NCI-H524 (cell line): ENCODE measurements at regions not wholly inside any gene's neighbourhood (a gene's known extent, or its start where the extent isn't known, plus 50 kb on each side); places are given as distances from the start of the nearest gene placed in this dataset.
"Not testable (repeated sequence)": the region's sequence is repeated elsewhere in the genome, so short reads cannot be mapped to it uniquely, and the experiment has no call there.

Experiments used
- DNase-seq, 2 experiments: peaks; one replicate each; lab custom pipeline; 2025; lab: John Stamatoyannopoulos, UW

DNA sequence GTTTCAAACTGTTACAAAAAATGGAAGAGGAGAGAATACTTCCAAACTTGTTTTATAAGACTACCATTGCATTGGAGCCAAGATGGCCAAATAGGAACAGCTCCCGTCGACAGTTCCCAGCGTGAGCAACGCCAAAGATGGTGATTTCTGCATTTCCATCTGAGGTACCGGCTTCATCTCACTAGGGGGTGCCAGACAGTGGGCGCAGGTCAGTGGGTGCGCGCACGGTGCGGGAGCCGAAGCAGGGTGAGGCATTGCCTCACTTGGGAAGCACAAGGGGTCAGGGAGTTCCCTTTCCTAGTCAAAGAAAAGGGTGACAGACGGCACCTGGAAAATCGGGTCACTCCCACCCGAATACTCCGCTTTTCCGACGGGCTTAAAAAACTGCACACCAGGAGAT is 149.7 kb upstream of the POF1B start:
- not testable (repeated sequence) for DNase-seq

DNA sequence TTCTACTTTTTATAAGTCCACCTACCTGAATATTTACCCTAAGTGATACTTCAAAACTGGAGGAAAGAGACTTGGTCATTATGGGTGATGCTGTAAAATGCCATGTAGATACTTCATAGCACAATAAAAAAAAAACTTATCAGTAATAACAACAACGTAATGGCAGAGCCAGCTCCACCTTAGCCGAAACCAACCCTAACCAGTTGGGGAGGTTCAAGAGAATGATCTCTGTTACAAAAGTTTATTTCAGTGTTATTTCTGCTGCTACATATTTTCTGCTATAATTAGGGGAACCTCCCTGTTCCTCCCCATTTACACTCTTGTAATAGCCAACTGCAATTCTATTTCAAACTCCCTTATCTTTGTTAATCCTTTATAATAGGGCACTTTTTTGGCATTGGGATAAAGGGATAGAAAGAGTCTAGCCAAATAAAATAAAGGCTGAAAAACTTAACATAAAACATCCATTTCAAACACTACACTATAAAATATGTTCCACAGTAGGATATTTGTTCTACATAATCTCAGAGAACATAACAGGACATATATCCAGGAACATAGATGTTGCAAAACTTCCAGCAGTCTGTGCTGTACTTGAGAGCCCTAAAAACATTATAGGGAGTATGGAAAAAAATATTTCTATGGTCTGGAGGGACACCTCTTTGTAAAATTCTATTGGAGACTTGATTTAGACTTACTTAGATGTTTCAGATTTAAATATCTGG is 138.7 kb upstream of the POF1B start:
- no peak for DNase-seq

DNA sequence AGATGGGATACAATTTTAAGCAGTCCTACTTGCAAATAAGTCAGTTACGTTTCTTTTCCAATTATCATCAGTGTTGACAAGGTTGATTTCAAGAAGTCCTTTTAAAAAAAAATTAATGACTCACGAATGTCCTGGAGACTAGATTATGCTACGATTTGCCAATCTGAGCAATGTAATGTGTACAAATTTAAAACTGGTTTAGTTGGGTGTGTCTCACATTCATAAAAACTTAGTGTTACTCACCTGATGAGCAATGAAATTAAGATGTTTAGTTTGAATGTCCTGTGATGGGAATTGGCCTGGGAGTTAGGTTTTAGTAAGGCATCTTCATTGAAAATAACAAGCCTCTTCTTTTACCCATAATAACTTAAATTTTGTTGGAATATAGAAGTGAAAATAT is 136.7 kb upstream of the POF1B start:
- DNase-seq, result no peak

DNA sequence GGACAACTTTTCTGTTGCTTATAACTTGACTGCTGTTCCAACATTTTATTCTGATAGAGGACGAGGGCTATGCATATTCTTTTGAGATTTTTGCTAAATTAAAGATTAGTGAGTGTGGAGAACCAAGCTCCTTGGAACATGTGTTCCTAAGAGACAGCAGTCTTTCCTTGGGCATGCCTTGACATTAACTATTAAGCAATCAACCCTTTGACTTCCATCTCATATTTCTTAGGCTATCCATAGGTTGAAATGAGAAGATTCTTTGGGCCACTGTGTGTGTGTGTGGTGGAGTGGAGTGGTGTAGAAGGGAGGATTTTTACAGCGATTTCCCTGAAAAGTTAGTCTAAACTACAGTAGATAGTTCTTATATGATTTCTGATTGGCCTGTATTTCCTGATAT is 127.4 kb upstream of the POF1B start:
- no peak for DNase-seq

DNA sequence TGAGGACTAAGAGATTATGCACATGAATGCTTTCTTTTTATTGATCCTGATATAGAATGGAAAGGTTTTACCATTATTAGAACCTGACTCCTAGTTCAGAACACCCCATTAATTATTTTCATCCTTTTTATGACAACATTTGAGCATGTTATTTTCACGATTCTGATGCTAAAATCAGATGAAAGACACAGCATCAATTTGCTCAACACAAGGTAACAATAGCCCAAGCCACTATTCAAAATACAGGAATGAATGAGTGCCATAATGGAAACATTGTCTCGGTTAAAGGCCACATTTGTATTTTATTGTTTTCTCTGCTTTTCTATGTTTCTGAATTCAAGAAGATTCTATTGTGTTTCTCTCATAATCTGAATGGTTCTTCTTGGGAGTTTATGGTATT is 126.3 kb upstream of the POF1B start:
- no peak for DNase-seq

DNA sequence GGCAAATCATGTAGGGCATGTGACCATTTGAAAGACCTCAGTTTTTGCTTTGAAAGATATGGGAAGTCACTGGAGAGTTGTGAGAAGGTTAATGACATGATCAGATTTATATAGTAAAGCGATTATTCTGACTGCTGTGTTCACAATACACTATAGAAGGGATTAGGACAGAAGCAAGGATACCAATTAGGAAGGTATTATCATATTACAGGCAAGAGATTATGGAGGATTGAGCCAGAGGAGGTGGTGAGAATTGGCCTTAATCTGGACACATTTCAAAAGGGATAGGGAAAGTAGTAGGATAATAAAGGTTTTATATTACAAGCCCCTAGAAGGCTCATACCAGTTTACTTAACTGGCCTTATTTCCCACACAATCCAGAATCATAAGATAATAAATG is 124.9 kb upstream of the POF1B start:
- DNase-seq, result peak; percentile 32 to 69

DNA sequence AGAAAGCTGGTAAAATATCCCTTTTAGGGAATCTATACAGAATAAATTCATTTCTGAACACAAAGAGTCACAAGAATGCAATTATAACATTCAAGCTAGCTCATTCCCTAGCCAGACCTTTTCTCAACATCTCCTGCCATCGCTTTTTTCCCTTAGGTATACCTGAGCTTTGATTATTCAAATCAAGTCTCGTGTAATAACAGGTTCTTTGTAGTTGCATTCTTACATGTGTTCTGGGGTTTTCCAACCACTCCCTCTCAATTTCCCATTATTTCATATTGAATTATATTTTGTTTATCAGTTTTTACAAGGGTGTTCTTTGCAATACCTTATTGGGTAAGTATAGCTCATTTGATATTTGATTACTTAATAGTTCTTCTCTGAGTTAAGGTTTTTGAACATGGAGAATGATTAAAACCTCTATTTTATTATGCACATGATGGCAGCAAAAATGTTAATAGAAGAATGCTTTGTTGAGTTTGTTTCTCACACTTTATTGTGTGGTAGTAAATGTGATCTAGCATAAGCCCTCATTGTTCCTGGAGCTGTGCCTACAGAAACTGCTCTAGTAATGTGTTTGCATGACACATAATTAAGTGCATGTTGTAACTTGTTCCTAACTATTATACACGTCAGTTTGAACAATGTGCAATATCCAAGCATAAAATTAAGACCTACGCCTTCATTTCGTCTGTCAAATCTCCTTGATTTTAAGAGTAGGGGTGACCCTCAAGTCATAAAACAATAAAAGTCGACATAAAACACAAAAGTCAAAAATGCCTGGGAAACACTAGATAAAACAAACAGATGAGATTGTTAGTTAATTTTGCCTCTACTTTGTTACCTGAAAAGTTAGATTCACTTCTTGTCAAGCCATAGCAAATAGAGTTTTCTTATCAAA is 124.0 kb upstream of the POF1B start:
- no peak for DNase-seq

DNA sequence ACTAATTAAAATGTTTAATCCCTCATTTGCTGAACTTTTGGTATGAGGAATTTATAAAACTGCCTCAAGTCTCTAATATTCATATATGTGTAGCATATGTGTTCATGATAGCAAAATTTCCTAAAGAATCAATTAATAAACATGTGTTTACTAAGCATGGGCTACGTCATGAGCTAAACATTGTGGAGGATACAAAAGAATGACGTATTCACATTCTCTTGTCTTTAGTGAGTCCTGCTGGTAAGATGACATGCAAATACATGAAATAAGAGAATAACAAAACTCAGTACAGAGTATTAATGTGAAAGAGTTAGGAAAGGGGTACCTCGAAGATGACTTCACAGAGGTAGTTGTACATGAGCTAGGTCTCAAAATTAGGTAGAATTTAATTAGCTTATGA is 121.9 kb upstream of the POF1B start:
- DNase-seq, result no peak

DNA sequence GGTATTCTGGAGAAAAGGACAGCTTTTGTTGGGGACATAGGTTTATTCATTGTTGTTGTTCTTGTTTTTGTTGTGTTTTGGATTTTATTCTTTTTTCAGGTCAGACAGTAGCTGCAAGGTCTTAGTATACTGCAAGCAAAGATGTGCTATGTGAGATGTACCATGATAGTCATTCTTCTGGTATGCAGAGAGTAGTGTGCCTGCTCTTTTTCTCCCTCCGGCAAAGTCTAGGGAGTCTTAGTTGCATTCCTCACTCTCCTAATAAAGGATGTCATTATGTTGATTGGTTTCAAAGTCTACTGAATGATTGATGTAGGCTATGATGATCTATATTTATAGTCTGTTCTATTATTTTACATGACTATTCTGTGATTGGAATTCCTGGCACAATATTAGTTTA is 119.9 kb upstream of the POF1B start:
- no peak for DNase-seq

DNA sequence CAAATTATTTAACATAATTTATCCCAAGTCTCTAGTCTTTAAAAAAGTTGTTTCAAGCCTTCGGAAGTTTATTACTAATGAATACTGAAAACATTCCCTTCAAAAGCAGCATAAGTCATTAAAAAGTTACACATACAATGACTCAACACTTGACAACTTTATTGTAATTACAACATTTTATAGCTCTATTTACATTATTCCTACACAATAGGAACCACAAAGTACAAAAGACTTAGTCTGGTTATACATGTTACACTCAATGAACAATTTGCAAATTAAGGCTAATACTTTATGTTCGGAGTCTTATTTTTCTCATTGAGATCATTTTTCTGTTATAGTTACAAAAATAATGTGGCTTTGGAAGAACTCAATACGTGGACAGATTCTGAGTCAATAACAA is 114.4 kb upstream of the POF1B start:
- DNase-seq, result no peak

DNA sequence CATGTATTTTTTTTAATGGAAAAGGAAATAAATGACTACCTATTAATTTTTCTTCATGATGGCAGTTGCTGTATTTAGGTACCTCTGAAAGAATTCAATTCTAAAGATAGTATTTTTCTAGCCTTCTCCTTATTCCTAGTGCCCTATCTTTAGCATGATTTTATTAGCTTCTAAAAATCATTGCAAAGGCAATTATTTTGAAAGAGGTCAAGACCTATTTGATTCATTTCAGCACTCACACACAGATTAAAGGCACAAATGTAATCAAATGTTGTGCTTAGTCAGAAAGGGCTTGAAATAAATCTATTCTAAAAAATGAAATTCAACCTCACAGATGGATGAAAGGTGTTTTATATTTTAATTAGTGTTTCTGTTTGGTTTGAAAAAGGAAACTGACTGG is 74.8 kb upstream of the POF1B start:
- no peak for DNase-seq

DNA sequence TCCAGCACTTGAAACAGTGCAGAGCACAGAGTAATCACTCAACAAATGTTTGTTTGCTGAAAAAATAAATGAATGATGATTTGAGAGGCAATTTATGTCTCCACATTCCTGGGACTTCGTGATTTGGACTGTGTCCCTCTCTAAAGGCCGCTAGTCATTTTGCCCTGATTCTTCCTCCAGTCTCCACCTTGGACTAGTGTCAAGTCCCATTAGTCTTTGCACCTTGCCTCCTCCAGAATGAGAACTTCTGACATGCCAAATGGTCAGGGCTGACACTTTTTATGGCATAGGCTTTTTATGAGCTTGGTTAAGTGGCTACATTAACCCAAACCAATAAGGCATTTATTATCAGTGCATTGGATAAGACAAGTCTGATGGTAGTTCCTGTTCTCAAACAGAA is 65.1 kb upstream of the POF1B start:
- no peak for DNase-seq
